ENCODE measurements at regions not wholly inside any gene's neighbourhood (a gene's known extent, or its start where the extent isn't known, plus 50 kb on each side); places are given as distances from the start of the nearest gene placed in this dataset.

DNA sequence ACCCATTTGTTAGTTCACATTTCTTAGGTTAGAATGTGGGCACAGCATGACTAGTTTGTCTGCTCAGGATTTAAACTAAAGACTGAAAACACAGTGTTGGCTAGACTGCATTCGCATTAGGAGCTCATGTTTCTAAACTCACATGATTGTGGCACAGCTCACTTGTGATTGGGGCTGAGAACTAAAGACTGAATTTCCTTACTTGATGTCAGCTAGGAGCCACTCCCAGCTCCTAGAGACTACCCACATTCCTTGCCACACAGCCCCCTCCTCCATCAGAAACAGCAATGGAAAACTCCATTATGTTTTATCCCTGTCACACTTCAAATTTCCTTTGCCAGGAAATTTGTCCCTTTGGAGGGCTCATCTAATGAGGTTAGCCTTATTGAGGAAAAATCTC is 170.2 kb upstream of the NUDT6 start:
- H3K4me1 Mint-ChIP-seq, result no peaks in the 10 kb centered on the region
- H3K27ac Mint-ChIP-seq, result no peak overlapping the region
- CTCF ChIA-PET, result interaction anchor here (2.5 kb wide), 1 partner anchor 10 kb away, joined by 8 read pairs; no protein-coding TSS in a partner anchor
- DNase-seq, result no peak
- H3K9me3 Mint-ChIP-seq, result no peaks in the 10 kb centered on the region
- H3K4me3 Mint-ChIP-seq, result no peak overlapping the region
- peaks cover 11% of the 10 kb centered on the region for H3K36me3 Mint-ChIP-seq
- no peaks in the 10 kb centered on the region for H3K27me3 Mint-ChIP-seq

- no peak overlapping the region for H3K27ac Mint-ChIP-seq
- H3K4me3 Mint-ChIP-seq, result no peak overlapping the region
- H3K27me3 Mint-ChIP-seq, result no peaks in the 10 kb centered on the region
- H3K36me3 Mint-ChIP-seq, result peaks cover 10% of the 10 kb centered on the region
- CTCF ChIA-PET, result interaction anchor here (2.5 kb wide), 1 partner anchor 10 kb away, joined by 8 read pairs; no protein-coding TSS in a partner anchor
- no peaks in the 10 kb centered on the region for H3K9me3 Mint-ChIP-seq
- no peaks in the 10 kb centered on the region for H3K4me1 Mint-ChIP-seq
- DNase-seq, result no peak
Measured at GRCh38 chr4:123093236-123093635, 170.8 kb upstream of the NUDT6 start.

DNA sequence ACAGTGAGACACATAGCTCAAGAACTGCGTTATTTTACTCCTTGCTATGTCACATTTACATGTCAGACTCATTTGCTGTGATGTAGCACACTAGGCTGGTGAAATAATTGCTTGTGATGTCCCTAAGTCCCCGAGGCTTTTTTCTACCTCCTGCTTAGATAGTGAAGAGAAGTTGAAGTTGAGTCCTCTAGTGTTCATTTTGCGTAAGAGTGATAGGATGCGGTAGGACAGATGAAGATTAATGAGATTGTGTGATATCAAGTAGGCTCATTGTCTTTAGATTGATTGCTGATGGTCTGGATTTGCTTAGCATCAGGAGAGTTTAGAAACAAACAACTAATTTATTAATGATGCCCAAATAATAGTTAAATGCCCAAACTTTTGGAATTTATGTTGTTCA is 173.6 kb upstream of the NUDT6 start:
- Mint-ChIP-seq H3K36me3 (peaks cover 3% of the 10 kb centered on the region), H3K9me3 (no peaks in the 10 kb centered on the region)

GRCh38 chr4:123102897-123103471 is 180.6 kb upstream of the NUDT6 start:
- H3K36me3 Mint-ChIP-seq, result peaks cover 2% of the 10 kb centered on the region
- H3K4me1 Mint-ChIP-seq, result no peaks in the 10 kb centered on the region
- no peak overlapping the region for H3K4me3 Mint-ChIP-seq
- CTCF ChIA-PET, result interaction anchor here (0.6 to 1.5 kb wide), 5 partner anchors 8 to 1039 kb away, joined by 3 to 8 read pairs (median 4); no protein-coding TSS in a partner anchor
- no peaks in the 10 kb centered on the region for H3K9me3 Mint-ChIP-seq
- no peaks in the 10 kb centered on the region for H3K27me3 Mint-ChIP-seq
- H3K27ac Mint-ChIP-seq, result no peak overlapping the region
- DNase-seq, result no peak

More for the DNA sequence above, 173.6 kb upstream of the NUDT6 start:
- H3K27ac Mint-ChIP-seq, result no peak overlapping the region
- H3K4me3 Mint-ChIP-seq, result no peak overlapping the region
- H3K27me3 Mint-ChIP-seq, result no peaks in the 10 kb centered on the region
- no peaks in the 10 kb centered on the region for H3K4me1 Mint-ChIP-seq
- CTCF ChIA-PET, result interaction anchor here (0.7 kb wide), 1 partner anchor 337 kb away, joined by 3 read pairs; no protein-coding TSS in a partner anchor
- no peak for DNase-seq

GRCh38 chr4:123104310-123105025 is 182.1 kb upstream of the NUDT6 start:
- CTCF ChIA-PET, result interaction anchor here (0.7 to 1.3 kb wide), 5 partner anchors 241 to 799 kb away, joined by 3 to 4 read pairs (median 3); no protein-coding TSS in a partner anchor
- H3K9me3 Mint-ChIP-seq, result no peaks in the 10 kb centered on the region
- no peak overlapping the region for H3K27ac Mint-ChIP-seq
- no peaks in the 10 kb centered on the region for H3K4me1 Mint-ChIP-seq
- H3K4me3 Mint-ChIP-seq, result no peak overlapping the region
- H3K36me3 Mint-ChIP-seq, result peaks cover 2% of the 10 kb centered on the region
- no peak for DNase-seq
- H3K27me3 Mint-ChIP-seq, result no peaks in the 10 kb centered on the region

DNA sequence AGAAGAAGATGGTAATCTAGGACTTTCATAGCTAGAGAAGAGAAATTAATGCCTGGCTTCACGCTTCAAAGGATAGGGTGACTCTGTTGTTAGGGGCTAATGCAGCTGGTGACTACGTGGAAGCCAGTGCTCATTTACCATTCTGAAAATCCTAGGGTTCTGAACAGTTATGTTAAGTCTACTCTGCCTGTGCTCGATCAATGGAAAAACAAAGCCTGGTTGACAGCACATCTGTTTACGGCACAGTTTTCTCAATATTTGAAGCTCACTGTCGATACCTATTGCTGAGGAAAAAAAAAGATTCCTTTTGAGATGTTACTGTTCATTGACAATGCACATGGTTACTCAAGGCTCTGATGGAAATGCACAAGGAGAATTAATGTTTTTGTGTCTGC is 182.6 kb upstream of the NUDT6 start:
- Mint-ChIP-seq H3K4me1 (no peaks in the 10 kb centered on the region), H3K36me3 (peaks cover 2% of the 10 kb centered on the region), H3K4me3 (no peak overlapping the region), H3K27me3 (no peaks in the 10 kb centered on the region), H3K27ac (no peak overlapping the region), H3K9me3 (no peaks in the 10 kb centered on the region)
- DNase-seq, result no peak
- CTCF ChIA-PET, result interaction anchor here (0.7 to 1.3 kb wide), 5 partner anchors 241 to 798 kb away, joined by 3 to 4 read pairs (median 3); no protein-coding TSS in a partner anchor

DNA sequence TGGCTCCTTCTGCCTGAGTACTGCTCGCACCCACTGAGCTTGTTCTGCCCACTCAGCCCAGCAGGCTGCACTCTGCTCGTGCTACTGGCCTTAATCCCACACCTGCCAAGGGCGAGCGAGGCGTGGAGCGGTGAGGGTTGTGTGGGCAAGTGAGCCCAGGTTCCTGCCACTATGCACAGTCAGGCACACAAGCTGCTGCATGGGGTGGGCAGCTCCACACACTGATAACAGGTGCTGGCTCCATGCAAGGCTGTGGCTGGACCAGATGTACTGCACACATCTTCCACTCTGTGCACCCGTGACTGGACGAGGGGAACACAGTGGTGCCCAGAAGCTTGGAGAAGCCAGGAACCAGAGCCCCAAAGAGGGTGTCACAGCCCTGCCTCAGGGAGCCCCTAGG is 184.3 kb upstream of the NUDT6 start:
- no peak for DNase-seq
- no peaks in the 10 kb centered on the region for H3K27me3 Mint-ChIP-seq
- no peaks in the 10 kb centered on the region for H3K4me1 Mint-ChIP-seq
- H3K36me3 Mint-ChIP-seq, result peaks cover 2% of the 10 kb centered on the region
- CTCF ChIA-PET, result no interaction called here
- no peak overlapping the region for H3K27ac Mint-ChIP-seq
- H3K4me3 Mint-ChIP-seq, result no peak overlapping the region
- no peaks in the 10 kb centered on the region for H3K9me3 Mint-ChIP-seq

DNA sequence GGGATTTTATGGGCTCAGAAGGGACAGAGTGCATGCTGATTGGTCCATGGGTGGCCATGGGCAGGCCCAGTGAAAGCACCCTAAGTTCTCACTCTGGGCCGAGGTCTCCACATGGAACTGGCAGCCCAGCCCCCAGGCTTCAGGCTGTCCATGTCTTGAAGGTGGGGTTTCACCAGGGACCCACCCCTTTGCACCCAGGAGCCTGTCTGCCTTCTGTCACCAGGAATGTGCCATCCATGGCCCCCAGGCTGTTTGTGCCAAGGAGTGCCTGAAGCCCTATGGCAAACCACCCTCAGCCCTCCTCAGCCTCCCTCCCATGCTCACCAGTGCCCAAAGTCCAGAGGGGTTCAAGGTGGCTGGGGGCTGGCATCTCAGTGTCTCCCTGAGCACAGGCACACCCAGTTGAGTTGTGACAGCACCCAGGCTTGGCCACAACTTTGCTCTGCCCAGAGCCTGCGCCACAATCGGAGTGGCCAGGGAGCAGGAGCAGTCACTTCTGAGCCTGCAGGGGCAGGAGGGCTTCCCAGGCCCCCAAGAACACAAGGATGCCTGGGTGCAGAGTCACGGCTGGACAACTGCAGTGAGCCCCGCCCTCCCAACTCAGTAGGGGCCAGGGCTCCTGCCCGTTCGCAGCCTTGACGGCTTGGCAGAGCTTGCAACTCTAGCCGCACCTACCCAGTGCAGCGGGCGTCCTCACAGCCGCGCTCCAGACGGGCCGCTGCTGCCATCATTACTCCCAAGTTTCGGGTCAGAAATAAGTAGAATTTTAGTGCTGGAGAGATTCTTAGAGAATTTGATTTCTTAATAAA is 185.3 kb upstream of the NUDT6 start:
- Mint-ChIP-seq H3K27me3 (no peaks in the 10 kb centered on the region), H3K27ac (no peak overlapping the region), H3K36me3 (peaks cover 2% of the 10 kb centered on the region), H3K4me3 (no peak overlapping the region), H3K4me1 (no peaks in the 10 kb centered on the region), H3K9me3 (no peaks in the 10 kb centered on the region)
- CTCF ChIA-PET, result no interaction called here
- DNase-seq, result no peak

- peaks cover 3% of the 10 kb centered on the region for H3K36me3 Mint-ChIP-seq
- H3K9me3 Mint-ChIP-seq, result peaks cover 3% of the 10 kb centered on the region
- H3K27ac Mint-ChIP-seq, result no peak overlapping the region
- no peak overlapping the region for H3K4me3 Mint-ChIP-seq
- CTCF ChIA-PET, result no interaction called here
- H3K27me3 Mint-ChIP-seq, result no peaks in the 10 kb centered on the region
- no peaks in the 10 kb centered on the region for H3K4me1 Mint-ChIP-seq
- DNase-seq, result no peak
Measured at GRCh38 chr4:123109139-123109538, 186.7 kb upstream of the NUDT6 start.

DNA sequence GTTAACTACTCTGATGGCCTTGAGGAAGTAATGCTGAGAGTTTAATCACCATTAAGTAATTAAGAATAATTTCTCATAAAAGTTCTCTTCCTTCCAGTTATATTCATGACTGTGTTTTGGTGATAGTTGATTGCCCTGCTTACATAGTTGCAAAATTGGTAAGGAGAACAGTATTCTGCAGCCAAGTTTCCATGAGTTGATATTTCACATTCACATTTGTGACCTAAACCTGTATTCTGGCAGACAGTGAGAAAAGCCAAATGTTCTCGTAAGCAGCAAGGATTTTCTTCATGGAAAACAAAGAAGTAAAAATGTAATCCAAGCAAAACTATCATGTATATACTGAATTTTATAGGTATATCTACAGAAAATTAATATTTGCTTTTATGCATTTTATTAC is 187.8 kb upstream of the NUDT6 start:
- no peak for DNase-seq
- Mint-ChIP-seq H3K27me3 (no peaks in the 10 kb centered on the region), H3K27ac (no peak overlapping the region), H3K36me3 (peaks cover 3% of the 10 kb centered on the region), H3K4me1 (no peaks in the 10 kb centered on the region), H3K9me3 (peaks cover 3% of the 10 kb centered on the region), H3K4me3 (no peak overlapping the region)
- CTCF ChIA-PET, result no interaction called here

DNA sequence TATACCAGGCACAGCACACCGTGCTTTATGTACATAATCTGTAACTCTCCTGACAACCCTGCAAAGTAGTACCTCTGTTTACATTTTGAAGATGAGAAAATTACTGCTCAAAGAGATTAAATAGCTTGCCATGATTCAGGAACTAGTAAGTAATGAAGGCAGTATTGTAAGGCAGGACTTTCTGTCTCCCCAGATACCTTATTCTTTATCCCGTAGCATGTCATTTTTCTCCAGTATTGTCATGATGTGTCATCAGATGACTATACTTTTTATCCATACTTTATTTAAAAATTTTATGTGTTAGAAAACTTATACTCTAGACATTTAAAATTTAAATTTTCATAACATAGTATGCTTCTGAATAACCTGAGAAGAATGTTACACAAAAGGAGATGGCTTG is 188.3 kb upstream of the NUDT6 start:
- CTCF ChIA-PET, result interaction anchor here (1.3 kb wide), 1 partner anchor 8 kb away, joined by 4 read pairs; no protein-coding TSS in a partner anchor
- H3K27ac Mint-ChIP-seq, result no peak overlapping the region
- no peak overlapping the region for H3K4me3 Mint-ChIP-seq
- H3K9me3 Mint-ChIP-seq, result peaks cover 3% of the 10 kb centered on the region
- no peak for DNase-seq
- H3K36me3 Mint-ChIP-seq, result peaks cover 3% of the 10 kb centered on the region
- H3K4me1 Mint-ChIP-seq, result no peaks in the 10 kb centered on the region
- no peaks in the 10 kb centered on the region for H3K27me3 Mint-ChIP-seq

GRCh38 chr4:123113155-123113554 is 190.8 kb upstream of the NUDT6 start:
- peaks cover 3% of the 10 kb centered on the region for H3K36me3 Mint-ChIP-seq
- no peak overlapping the region for H3K27ac Mint-ChIP-seq
- H3K27me3 Mint-ChIP-seq, result no peaks in the 10 kb centered on the region
- CTCF ChIA-PET, result no interaction called here
- H3K9me3 Mint-ChIP-seq, result peaks cover 3% of the 10 kb centered on the region
- no peak overlapping the region for H3K4me3 Mint-ChIP-seq
- no peak for DNase-seq
- no peaks in the 10 kb centered on the region for H3K4me1 Mint-ChIP-seq

DNA sequence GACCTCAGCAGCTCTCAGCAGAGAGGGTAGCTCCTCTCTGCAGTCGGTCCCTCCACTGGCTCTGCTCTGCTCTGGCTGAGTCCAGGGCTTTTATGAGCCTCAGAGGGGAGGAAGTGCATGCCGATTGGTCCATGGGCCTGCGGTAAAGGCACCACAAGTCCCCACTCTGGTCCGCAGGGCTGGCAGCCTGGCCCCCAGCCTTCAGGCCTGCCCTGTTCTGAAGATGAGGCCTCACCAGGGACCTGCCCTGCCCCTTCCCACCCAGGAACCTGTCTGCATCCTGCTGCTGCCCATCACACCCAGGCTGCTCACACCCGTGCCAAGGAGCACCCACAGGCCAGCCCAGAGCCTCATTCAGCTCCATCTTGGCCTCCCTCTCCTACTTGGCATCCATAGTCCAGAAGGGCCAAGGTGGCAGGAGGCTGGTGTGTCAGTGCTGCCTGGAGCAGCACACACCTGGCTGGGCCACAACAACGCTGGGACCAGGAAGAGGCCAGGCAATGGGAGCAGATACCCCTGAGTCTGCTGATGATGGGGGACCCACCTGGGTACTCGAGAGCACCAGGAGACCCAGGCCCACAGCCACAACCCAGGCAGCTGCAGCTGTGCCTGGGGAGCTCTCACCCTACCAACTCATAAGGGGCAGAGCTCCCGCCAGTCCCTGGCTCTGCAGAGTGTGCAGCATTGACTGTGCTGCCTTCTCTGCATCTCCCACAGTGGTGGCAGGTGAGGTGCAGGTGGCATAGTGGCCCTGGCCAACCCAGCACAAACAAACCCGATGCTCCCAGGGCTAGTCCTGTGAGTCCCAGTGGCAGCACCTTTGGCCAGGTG is 191.9 kb upstream of the NUDT6 start:
- Mint-ChIP-seq H3K27me3 (no peaks in the 10 kb centered on the region), H3K9me3 (peaks cover 3% of the 10 kb centered on the region)
- CTCF ChIA-PET, result no interaction called here

More for the DNA sequence above, 191.9 kb upstream of the NUDT6 start:
- Mint-ChIP-seq H3K27ac (no peak overlapping the region), H3K4me1 (no peaks in the 10 kb centered on the region), H3K4me3 (no peak overlapping the region), H3K36me3 (peaks cover 3% of the 10 kb centered on the region)
- DNase-seq, result no peak

Measured in activated naive CD4-positive, alpha-beta T cell treated with anti-CD3 and anti-CD28 coated beads, Interleukin-2, amount 10 ng/mL, durations not matched to agents 7 days and 5 days (primary cell).